ENCODE measurements at regions not wholly inside any gene's neighbourhood (a gene's known extent, or its start where the extent isn't known, plus 50 kb on each side); places are given as distances from the start of the nearest gene placed in this dataset.
"Not testable (repeated sequence)": the region's sequence is repeated elsewhere in the genome, so short reads cannot be mapped to it uniquely, and the experiment has no call there.

DNA sequence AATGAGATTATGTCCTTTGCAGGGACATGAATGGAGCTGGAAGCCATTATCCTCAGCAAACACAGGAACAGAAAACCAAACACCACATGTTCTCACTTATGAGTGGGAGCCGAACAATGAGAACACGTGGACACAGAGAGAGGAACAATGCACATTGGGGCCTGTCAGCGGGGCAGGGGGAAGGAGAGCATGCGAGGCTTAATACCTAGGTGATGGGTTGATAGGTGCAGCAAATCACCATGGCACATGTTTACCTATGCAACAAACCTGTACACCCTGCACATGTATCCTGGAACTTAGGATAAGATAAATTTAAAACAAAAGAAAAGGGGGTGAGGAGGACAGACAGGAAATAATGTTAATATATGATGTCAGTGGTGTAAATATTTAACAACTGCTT lies 53.0 kb upstream of the PELI2 start:
- TF ChIP-seq CTCF, POLR2A (IDR thresholded peaks at IDR 0.05): not testable (repeated sequence)
